K562 (cell line): ENCODE measurements at regions not wholly inside any gene's neighbourhood (a gene's known extent, or its start where the extent isn't known, plus 50 kb on each side); places are given as distances from the start of the nearest gene placed in this dataset.

Experiments used
- ATAC-seq: fragments of 200-7000 bp; cut with Tn5 transposase; 3 replicates; pipeline ENCODE4 v1.9.1; 2020; ENCODE audit warnings: moderate library complexity
- BruUV-seq: library from RNA; stranded (reverse); fragments of 400-500 nt; replicated peaks from 2 replicates; lab custom pipeline; 2021; lab: Mats Ljungman, UMichigan
- CTCF ChIA-PET: fragments of 300-600 bp; formaldehyde crosslinking; extraction: SDS; loops from one replicate; lab custom pipeline; 2021; ENCODE audit warnings: low intra/inter-chr PET ratio; lab: Yijun Ruan, JAX
- POLR2A ChIA-PET: fragments of 300-600, 350-650 bp; sonication (Branson Sonifier 250); formaldehyde crosslinking; extraction: SDS; loops from one replicate; lab custom pipeline; 2021; ENCODE audit warnings: antibody characterized with exemption, inconsistent platforms; lab: Yijun Ruan, JAX
- DNase-seq, 4 experiments: peaks; one replicate each; pipeline versions ENCODE4 v3.0.0 to v3.0.0-alpha.2; 2011 to 2018; ENCODE audit warnings: low spot score in 3 of 4, mixed read lengths in 3 of 4; ENCODE audit errors: extremely low read depth in 1 of 4
- FAIRE-seq: peaks from 2 replicates; lab custom pipeline; 2011; peaks lifted over from hg19 to GRCh38; lab: Jason Lieb, UNC
- H2AFZ ChIP-seq: 2 replicates; pipeline ENCODE4 v1.6.0; 2011; ENCODE audit warnings: low read depth, low read length, control low read depth, inconsistent platforms
- H3K27ac ChIP-seq: fragments of 200-600 bp; 3 replicates; pipeline ENCODE4 v1.8.0; 2011; ENCODE audit warnings: low read depth, mild to moderate bottlenecking, control low read depth, inconsistent platforms, low read length, moderate library complexity, mixed read lengths; ENCODE audit errors: extremely low read depth
- H3K27me3 ChIP-seq, 2 experiments: fragments of 300-600 bp in 1 of 2; 2 replicates in 1 of 2; 3 replicates in 1 of 2; pipeline versions ENCODE4 v1.6.0 to v1.8.0; 2011; ENCODE audit warnings: inconsistent platforms in 2 of 2, low read length in 2 of 2, mild to moderate bottlenecking in 1 of 2, mixed read lengths in 1 of 2, moderate library complexity in 1 of 2; ENCODE audit not compliant: control insufficient read depth in 2 of 2, insufficient read depth in 2 of 2
- H3K36me3 ChIP-seq: fragments of 300-600 bp; 3 replicates; pipeline ENCODE4 v1.8.0; 2011; ENCODE audit warnings: mild to moderate bottlenecking, low read length, inconsistent platforms; ENCODE audit not compliant: control insufficient read depth, insufficient read depth
- H3K4me1 ChIP-seq, 2 experiments: fragments of 200-600 bp in 1 of 2; replicated peaks in 1 of 2; 2 replicates in 1 of 2; 3 replicates in 1 of 2; pipeline versions ENCODE4 v1.5.1 to v1.8.0; 2011; ENCODE audit warnings: inconsistent platforms in 2 of 2, low read length in 2 of 2, mild to moderate bottlenecking in 1 of 2, mixed read lengths in 1 of 2, moderate library complexity in 1 of 2; ENCODE audit not compliant: control insufficient read depth in 2 of 2, insufficient read depth in 2 of 2
- H3K4me2 ChIP-seq: 2 replicates; pipeline ENCODE4 v1.6.1; 2011; ENCODE audit warnings: low read length, control low read depth, inconsistent platforms, mixed read lengths; ENCODE audit not compliant: insufficient read depth
- H3K4me3 ChIP-seq: fragments of 200-600 bp; sonication (generic), shearing (Covaris generic); 2 replicates; pipeline ENCODE4 v1.5.1; 2016; ENCODE audit warnings: control low read depth, inconsistent platforms
- H3K79me2 ChIP-seq: fragments of 200-600 bp; 3 replicates; pipeline ENCODE4 v1.8.0; 2011; ENCODE audit warnings: low read length, inconsistent platforms; ENCODE audit not compliant: control insufficient read depth, insufficient read depth
- H3K9ac ChIP-seq, 2 experiments: 2 replicates each; pipeline versions ENCODE4 v1.6.0 to v1.6.1; 2011; ENCODE audit warnings: low read depth in 2 of 2, low read length in 2 of 2, control low read depth in 1 of 2, inconsistent platforms in 1 of 2, mild to moderate bottlenecking in 1 of 2, mixed read lengths in 1 of 2; ENCODE audit not compliant: insufficient read depth in 1 of 2
- H3K9me1 ChIP-seq: one replicate; pipeline ENCODE4 v1.6.0; 2011; ENCODE audit warnings: inconsistent platforms, mild to moderate bottlenecking, low read length, moderate library complexity; ENCODE audit not compliant: control insufficient read depth, insufficient read depth
- H3K9me3 ChIP-seq: replicated peaks from 2 replicates; pipeline ENCODE4 v1.5.1; 2011; ENCODE audit warnings: low read depth, low read length, inconsistent platforms; ENCODE audit not compliant: control insufficient read depth, insufficient read depth
- H4K20me1 ChIP-seq: replicated peaks from 2 replicates; pipeline ENCODE4 v1.6.1; 2011; ENCODE audit warnings: low read length, inconsistent platforms, mixed read lengths; ENCODE audit not compliant: control insufficient read depth, insufficient read depth
- MAFG ChIP-seq: fragments of 450-650 bp; conservative IDR thresholded peaks from 2 replicates; pipeline ENCODE4 v1.6.1; 2016; ENCODE audit warnings: missing genetic modification characterization, missing compliant biosample characterization
- MEIS2 ChIP-seq: fragments of 450-650 bp; IDR thresholded peaks from 2 replicates; pipeline ENCODE4 v1.6.1; 2014; ENCODE audit warnings: mild to moderate bottlenecking; ENCODE audit not compliant: partially characterized antibody
- NBN ChIP-seq: fragments of 450-650 bp; IDR thresholded peaks from 2 replicates; pipeline ENCODE4 v1.6.1; 2016; ENCODE audit warnings: low read depth, mild to moderate bottlenecking
- NFYB ChIP-seq: IDR thresholded peaks from 2 replicates; pipeline ENCODE4 v1.6.1; 2011; ENCODE audit warnings: mild to moderate bottlenecking, moderate library complexity; ENCODE audit not compliant: insufficient read length; ENCODE audit errors: extremely low read depth
- PTRF ChIP-seq: fragments of 450-650 bp; IDR thresholded peaks from 2 replicates; pipeline ENCODE4 v1.6.1; 2016; ENCODE audit warnings: mild to moderate bottlenecking, missing genetic modification characterization, missing compliant biosample characterization
- WGBS: fragments of 100-300 bp; shearing (Covaris generic); methylation state at CpG from one replicate; pipeline ENCODE4 v1.1.6; 2016; ENCODE audit warnings: low coverage, mixed read lengths; ENCODE audit not compliant: insufficient coverage; ENCODE audit errors: missing lambda C conversion rate; 5-methylcytosine and 5-hydroxymethylcytosine counted together
- in situ Hi-C: fragments of 300-500 bp; cut with MboI; formaldehyde crosslinking; loops from 4 replicates; pipeline ENCODE4 v1.15.0; 2018; ENCODE audit warnings: inconsistent platforms, mixed read lengths
- intact Hi-C: fragments of 100-400 bp; cut with micrococcal nuclease; formaldehyde crosslinking; loops from 2 replicates; pipeline ENCODE4 v1.14.2; 2022
- TF ChIP-seq, protein P1 (sequence below): fragments of 250-450 bp; sonication (Bioruptor Pico); IDR thresholded peaks from 2 replicates; pipeline ENCODE4 v1.9.0; 2021; ENCODE audit warnings: mild to moderate bottlenecking
- TF ChIP-seq, protein P2 (sequence below): sonication (generic); formaldehyde crosslinking; IDR thresholded peaks from 2 replicates; pipeline ENCODE4 v1.8.1; 2023; ENCODE audit warnings: mild to moderate bottlenecking, missing genetic modification reagents
- TF ChIP-seq, protein P3 (sequence below): fragments of 450-650 bp; IDR thresholded peaks from 2 replicates; pipeline ENCODE4 v1.7.1; 2018; ENCODE audit warnings: mild to moderate bottlenecking, low read depth; ENCODE audit not compliant: partially characterized antibody
- TF ChIP-seq, protein P4 (sequence below): fragments of 250-450 bp; sonication (Bioruptor Pico); IDR thresholded peaks from 2 replicates; pipeline ENCODE4 v1.5.0; 2021; ENCODE audit warnings: mild to moderate bottlenecking, moderate library complexity

DNA sequence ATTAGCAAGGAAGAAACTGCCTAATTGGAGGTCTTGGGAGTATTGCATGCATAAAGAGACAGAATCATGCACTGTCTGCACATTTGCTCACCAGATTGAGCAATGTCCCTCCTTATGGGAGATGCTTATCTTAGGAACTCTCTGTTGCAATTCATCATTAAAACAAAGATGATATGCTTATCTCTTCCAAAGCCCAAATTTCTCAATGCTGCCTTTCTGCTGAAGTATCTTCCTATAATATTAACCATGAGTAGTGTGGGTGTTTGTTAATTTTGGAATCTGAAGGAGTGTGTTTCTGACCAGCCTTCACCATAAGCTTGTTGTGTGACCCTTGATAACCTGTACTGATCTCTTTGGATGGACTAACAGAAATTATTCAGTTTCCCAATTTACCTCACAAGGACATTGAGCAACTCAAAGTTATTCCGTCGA lies 1257.6 kb upstream of the FLRT2 start:
- H3K9ac ChIP-seq: no peak overlapping the region
- DNase-seq (no peak), ATAC-seq (no peak), FAIRE-seq (no peak)
- H3K4me1 ChIP-seq: no peaks in the 10 kb centered on the region
- H2AFZ ChIP-seq: no peak overlapping the region
- TF ChIP-seq, protein P1, sequence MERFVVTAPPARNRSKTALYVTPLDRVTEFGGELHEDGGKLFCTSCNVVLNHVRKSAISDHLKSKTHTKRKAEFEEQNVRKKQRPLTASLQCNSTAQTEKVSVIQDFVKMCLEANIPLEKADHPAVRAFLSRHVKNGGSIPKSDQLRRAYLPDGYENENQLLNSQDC (CRISPR knock-in tag): no peak
- TF ChIP-seq MEIS2: no peak
- CTCF ChIA-PET: no interaction called here
- no peak overlapping the region for H3K27ac ChIP-seq
- no peaks in the 10 kb centered on the region for H3K9me1 ChIP-seq
- no TSS peak for BruUV-seq
- 0% methylated on average over 2 of the region's 2 CpGs for WGBS
- no peaks in the 10 kb centered on the region for H3K9me3 ChIP-seq
- no peak overlapping the region for H3K4me3 ChIP-seq
- no peaks in the 10 kb centered on the region for H3K27me3 ChIP-seq
- H3K79me2 ChIP-seq: no peaks in the 10 kb centered on the region
- in situ Hi-C loops: no loop called here
- H3K4me2 ChIP-seq: no peak overlapping the region
- no peaks in the 10 kb centered on the region for H4K20me1 ChIP-seq
- intact Hi-C loops: no loop called here
- POLR2A ChIA-PET: no interaction called here
- no peaks in the 10 kb centered on the region for H3K36me3 ChIP-seq

DNA sequence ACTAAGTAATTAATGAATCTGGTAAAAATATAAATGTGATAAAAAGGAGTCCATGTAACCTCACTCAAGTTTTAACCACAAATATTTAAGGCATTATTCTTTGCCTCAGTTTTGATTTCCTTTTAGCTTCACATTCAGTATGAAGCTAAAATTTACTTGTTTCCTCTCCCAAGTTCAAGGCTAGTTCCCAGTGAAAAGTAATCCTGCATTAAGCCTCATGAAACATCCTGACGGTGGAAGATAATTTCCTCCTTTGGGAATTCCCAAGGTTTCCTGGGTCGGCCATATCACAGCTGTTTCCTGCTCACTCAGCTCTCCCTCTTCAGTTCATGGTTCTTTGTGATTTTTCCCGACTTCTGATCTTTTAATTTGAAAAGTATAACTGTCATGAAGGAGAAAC lies 1256.8 kb upstream of the FLRT2 start:
- in situ Hi-C loops: no loop called here
- no peak overlapping the region for H3K4me3 ChIP-seq
- intact Hi-C loops: no loop called here
- no peak overlapping the region for H3K27ac ChIP-seq
- H3K27me3 ChIP-seq: no peaks in the 10 kb centered on the region
- H3K4me1 ChIP-seq: no peaks in the 10 kb centered on the region
- H3K9me1 ChIP-seq: no peaks in the 10 kb centered on the region
- H3K9me3 ChIP-seq: no peaks in the 10 kb centered on the region
- no peak overlapping the region for H3K4me2 ChIP-seq
- no peaks in the 10 kb centered on the region for H3K36me3 ChIP-seq
- H4K20me1 ChIP-seq: no peaks in the 10 kb centered on the region
- no peak overlapping the region for H3K9ac ChIP-seq
- FAIRE-seq (no peak), DNase-seq (no peak), ATAC-seq (no peak)
- BruUV-seq: no TSS peak
- no peaks in the 10 kb centered on the region for H3K79me2 ChIP-seq
- no peak overlapping the region for H2AFZ ChIP-seq
- POLR2A ChIA-PET: no interaction called here
- CTCF ChIA-PET: no interaction called here
- 0% methylated on average over 3 of the region's 3 CpGs for WGBS
- no peak for TF ChIP-seq MAFG
- no peak for TF ChIP-seq NBN
- no peak for TF ChIP-seq PTRF (tag)
- TF ChIP-seq, protein P2, sequence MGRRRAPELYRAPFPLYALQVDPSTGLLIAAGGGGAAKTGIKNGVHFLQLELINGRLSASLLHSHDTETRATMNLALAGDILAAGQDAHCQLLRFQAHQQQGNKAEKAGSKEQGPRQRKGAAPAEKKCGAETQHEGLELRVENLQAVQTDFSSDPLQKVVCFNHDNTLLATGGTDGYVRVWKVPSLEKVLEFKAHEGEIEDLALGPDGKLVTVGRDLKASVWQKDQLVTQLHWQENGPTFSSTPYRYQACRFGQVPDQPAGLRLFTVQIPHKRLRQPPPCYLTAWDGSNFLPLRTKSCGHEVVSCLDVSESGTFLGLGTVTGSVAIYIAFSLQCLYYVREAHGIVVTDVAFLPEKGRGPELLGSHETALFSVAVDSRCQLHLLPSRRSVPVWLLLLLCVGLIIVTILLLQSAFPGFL (CRISPR knock-in tag): no peak
- TF ChIP-seq, protein P3, sequence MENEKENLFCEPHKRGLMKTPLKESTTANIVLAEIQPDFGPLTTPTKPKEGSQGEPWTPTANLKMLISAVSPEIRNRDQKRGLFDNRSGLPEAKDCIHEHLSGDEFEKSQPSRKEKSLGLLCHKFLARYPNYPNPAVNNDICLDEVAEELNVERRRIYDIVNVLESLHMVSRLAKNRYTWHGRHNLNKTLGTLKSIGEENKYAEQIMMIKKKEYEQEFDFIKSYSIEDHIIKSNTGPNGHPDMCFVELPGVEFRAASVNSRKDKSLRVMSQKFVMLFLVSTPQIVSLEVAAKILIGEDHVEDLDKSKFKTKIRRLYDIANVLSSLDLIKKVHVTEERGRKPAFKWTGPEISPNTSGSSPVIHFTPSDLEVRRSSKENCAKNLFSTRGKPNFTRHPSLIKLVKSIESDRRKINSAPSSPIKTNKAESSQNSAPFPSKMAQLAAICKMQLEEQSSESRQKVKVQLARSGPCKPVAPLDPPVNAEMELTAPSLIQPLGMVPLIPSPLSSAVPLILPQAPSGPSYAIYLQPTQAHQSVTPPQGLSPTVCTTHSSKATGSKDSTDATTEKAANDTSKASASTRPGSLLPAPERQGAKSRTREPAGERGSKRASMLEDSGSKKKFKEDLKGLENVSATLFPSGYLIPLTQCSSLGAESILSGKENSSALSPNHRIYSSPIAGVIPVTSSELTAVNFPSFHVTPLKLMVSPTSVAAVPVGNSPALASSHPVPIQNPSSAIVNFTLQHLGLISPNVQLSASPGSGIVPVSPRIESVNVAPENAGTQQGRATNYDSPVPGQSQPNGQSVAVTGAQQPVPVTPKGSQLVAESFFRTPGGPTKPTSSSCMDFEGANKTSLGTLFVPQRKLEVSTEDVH: no peak
- TF ChIP-seq, protein P4, sequence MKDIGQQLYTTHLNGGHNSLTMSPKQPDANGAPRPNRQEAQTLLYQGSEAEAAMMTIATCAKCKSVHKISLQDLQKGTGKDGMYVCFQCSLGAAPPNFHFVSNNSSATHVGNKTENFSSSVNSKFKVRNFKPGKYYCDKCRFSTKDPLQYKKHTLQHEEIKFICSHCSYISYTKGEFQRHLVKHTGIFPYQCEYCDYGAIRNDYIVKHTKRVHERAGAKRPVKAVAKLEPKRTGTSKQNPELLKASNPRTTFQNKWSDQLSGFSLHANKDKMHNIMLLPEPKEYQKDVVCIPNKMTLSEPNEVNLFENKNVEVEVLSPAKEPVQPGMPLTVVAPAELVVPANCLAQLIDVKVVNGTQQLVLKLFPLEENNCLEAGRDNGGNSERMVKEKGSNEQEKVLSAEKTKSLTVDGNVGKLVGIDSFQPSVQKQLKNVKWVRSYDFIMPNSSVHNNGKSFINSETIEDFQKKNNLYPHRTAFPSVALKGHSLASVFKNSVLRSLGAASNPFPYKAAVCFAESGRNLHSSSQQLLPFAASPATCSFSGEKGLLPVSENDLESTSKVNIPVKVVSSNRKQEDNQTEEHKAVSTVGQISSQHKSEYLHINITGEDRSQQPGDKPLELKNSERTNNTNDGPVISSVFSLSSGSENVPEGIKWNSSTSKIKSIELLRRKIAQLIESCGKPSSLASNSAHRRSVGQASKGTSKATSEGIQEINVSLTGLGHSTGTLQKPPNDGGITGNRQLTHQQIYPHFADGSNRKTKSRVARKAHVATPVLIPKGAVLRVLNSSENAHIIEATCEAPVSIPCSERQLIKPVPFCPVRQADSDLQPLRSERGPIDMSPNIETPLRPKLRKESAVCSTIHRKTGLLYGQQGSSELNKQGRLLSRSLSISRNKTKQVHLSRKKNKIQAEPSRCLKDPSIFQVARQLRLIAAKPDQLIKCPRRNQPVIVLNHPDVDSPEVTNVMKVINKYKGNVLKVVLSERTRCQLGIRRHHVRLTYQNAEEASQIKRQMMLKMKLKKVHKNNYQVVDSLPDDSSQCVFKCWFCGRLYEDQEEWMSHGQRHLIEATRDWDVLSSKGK (CRISPR knock-in tag): no peak
- no peak for TF ChIP-seq NFYB
